ENCODE measurements at regions not wholly inside any gene's neighbourhood (a gene's known extent, or its start where the extent isn't known, plus 50 kb on each side); places are given as distances from the start of the nearest gene placed in this dataset.

GRCh38 chr7:20988340-20988739 lies 201.7 kb upstream of the SP8 start:
- TF ChIP-seq, protein P1, sequence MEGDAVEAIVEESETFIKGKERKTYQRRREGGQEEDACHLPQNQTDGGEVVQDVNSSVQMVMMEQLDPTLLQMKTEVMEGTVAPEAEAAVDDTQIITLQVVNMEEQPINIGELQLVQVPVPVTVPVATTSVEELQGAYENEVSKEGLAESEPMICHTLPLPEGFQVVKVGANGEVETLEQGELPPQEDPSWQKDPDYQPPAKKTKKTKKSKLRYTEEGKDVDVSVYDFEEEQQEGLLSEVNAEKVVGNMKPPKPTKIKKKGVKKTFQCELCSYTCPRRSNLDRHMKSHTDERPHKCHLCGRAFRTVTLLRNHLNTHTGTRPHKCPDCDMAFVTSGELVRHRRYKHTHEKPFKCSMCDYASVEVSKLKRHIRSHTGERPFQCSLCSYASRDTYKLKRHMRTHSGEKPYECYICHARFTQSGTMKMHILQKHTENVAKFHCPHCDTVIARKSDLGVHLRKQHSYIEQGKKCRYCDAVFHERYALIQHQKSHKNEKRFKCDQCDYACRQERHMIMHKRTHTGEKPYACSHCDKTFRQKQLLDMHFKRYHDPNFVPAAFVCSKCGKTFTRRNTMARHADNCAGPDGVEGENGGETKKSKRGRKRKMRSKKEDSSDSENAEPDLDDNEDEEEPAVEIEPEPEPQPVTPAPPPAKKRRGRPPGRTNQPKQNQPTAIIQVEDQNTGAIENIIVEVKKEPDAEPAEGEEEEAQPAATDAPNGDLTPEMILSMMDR (conservative IDR thresholded peaks at IDR 0.05; ENCODE audit: low read length), result no peak
- TF ChIP-seq EZH2phosphoT487 (IDR thresholded peaks at IDR 0.05; ENCODE audit: borderline replicate concordance), result no peak
